Suprapubic skin (tissue), 4 donors: ENCODE measurements at regions not wholly inside any gene's neighbourhood (a gene's known extent, or its start where the extent isn't known, plus 50 kb on each side); places are given as distances from the start of the nearest gene placed in this dataset.

Experiments used
- EP300 ChIP-seq: sonication (generic); formaldehyde crosslinking; IDR thresholded peaks from one replicate; pipeline ENCODE4 v1.6.1; 2017; ENCODE audit warnings: antibody characterized with exemption
- POLR2A ChIP-seq, 2 donors: fragments of 450-650 bp; IDR thresholded peaks; one replicate each; pipeline ENCODE4 v1.6.1; 2017; ENCODE audit warnings: antibody characterized with exemption in 2 of 2, mild to moderate bottlenecking in 2 of 2, moderate library complexity in 2 of 2
- POLR2AphosphoS5 ChIP-seq, 3 donors: sonication (generic); formaldehyde crosslinking; IDR thresholded peaks; one replicate each; pipeline ENCODE4 v1.6.1; 2017; ENCODE audit warnings: antibody characterized with exemption in 3 of 3
- TF ChIP-seq, protein P1 (sequence below), 2 donors: fragments of 200-600 bp in 1 of 2; fragments of 450-650 bp in 1 of 2; sonication (generic) in 1 of 2; IDR thresholded peaks; one replicate each; pipeline ENCODE4 v1.5.1; 2016 to 2019; ENCODE audit warnings: antibody characterized with exemption in 2 of 2, mild to moderate bottlenecking in 1 of 2, moderate library complexity in 1 of 2

DNA sequence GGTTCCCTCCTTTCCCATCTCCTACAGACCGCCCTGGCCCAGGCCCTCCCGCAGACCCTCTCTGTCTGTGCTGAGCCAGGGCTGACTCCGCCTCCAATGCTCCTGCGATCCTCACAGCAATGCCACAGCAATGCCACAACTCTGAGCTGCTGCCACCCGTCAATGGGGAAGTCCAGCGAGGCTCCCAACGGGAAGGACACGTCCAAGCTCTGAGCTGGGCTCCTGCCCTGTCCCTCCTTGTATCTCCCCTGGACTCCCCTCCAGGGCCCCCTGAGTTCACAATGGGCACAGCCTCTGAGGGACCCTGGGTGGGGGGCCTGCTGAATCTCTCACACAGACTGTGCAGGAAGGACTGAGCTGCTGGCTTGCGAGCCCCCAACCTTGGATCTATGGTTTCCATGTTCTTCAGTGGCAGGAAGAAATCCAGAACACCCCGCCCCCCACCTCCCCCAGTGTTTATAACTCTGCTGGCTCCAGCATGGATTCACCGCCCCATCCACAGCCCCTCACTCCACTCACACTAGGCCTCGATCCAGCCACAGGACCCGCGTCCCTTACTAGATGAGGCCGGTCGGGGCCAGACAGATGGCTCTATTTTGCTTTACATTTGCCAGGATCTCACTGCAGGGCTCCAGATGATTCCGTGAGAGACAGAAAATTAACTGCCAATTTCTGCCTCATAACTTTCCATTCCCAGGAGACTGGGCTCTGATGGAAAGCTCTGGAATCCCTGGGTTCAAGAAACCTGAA, 338.0 kb downstream of the MATN1 start:
- TF ChIP-seq, protein P1, sequence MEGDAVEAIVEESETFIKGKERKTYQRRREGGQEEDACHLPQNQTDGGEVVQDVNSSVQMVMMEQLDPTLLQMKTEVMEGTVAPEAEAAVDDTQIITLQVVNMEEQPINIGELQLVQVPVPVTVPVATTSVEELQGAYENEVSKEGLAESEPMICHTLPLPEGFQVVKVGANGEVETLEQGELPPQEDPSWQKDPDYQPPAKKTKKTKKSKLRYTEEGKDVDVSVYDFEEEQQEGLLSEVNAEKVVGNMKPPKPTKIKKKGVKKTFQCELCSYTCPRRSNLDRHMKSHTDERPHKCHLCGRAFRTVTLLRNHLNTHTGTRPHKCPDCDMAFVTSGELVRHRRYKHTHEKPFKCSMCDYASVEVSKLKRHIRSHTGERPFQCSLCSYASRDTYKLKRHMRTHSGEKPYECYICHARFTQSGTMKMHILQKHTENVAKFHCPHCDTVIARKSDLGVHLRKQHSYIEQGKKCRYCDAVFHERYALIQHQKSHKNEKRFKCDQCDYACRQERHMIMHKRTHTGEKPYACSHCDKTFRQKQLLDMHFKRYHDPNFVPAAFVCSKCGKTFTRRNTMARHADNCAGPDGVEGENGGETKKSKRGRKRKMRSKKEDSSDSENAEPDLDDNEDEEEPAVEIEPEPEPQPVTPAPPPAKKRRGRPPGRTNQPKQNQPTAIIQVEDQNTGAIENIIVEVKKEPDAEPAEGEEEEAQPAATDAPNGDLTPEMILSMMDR (IDR thresholded peaks at IDR 0.05) = no peak
- TF ChIP-seq POLR2AphosphoS5 (IDR thresholded peaks at IDR 0.05) (no peak), EP300 (no peak), POLR2A (IDR thresholded peaks at IDR 0.05) (no peak)
